HCT116 (cell line): ENCODE measurements at regions not wholly inside any gene's neighbourhood (a gene's known extent, or its start where the extent isn't known, plus 50 kb on each side); places are given as distances from the start of the nearest gene placed in this dataset.

Experiments used
- ATAC-seq: fragments of 200-7000 bp; cut with Tn5 transposase; 2 replicates; pipeline ENCODE4 v1.9.1; 2020; ENCODE audit warnings: mild to moderate bottlenecking, moderate library complexity
- BruUV-seq: library from RNA; stranded (reverse); fragments of 400-500 nt; replicated peaks from 2 replicates; lab custom pipeline; 2021; lab: Mats Ljungman, UMichigan
- CTCF ChIA-PET: fragments of 300-600 bp; sonication (Branson Sonifier 250); formaldehyde crosslinking; loops from one replicate; lab custom pipeline; 2021; ENCODE audit warnings: antibody characterized with exemption; lab: Charles Lee
- POLR2A ChIA-PET: fragments of 300-600, 350-600 bp; sonication (Branson Sonifier 250); formaldehyde crosslinking; loops from one replicate; lab custom pipeline; 2021; ENCODE audit warnings: antibody characterized with exemption; lab: Charles Lee
- RAD21 ChIA-PET, 2 experiments: fragments of 300-600 bp; sonication (Branson Sonifier 250); formaldehyde crosslinking; loops; one replicate each; lab custom pipeline; 2023; ENCODE audit warnings: low total read pairs in 2 of 2; ENCODE audit not compliant: uncharacterized antibody in 2 of 2, unreplicated experiment in 2 of 2, low non-redundant PET in 1 of 2; lab: Charles Lee
- DNase-seq: peaks from one replicate; pipeline ENCODE4 v3.0.0-alpha.2; 2010; ENCODE audit warnings: low read depth, low spot score
- H2AFZ ChIP-seq: fragments of 200-600 bp; shearing (Covaris generic), sonication (generic); 2 replicates; pipeline ENCODE4 v1.6.1; 2017; ENCODE audit warnings: low read depth, mixed run types, mixed read lengths, antibody characterized with exemption, low read length; ENCODE audit not compliant: poor library complexity, severe bottlenecking
- H3K27ac ChIP-seq: 2 replicates; pipeline ENCODE4 v1.5.1; 2012; ENCODE audit warnings: low read depth, low read length
- H3K27me3 ChIP-seq: fragments of 200-600 bp; sonication (generic); 2 replicates; pipeline ENCODE4 v1.6.1; 2016; ENCODE audit warnings: mixed run types, low read length, mixed read lengths; ENCODE audit not compliant: insufficient read depth
- H3K36me3 ChIP-seq, 2 experiments: fragments of 200-500 bp in 1 of 2; fragments of 200-600 bp in 1 of 2; sonication (Bioruptor generic) in 1 of 2; sonication (generic) in 1 of 2; 2 replicates each; pipeline versions ENCODE4 v1.5.1 to v1.6.1; 2014 to 2016; ENCODE audit warnings: low read length in 2 of 2, inconsistent platforms in 1 of 2, mixed read lengths in 1 of 2, mixed run types in 1 of 2; ENCODE audit not compliant: insufficient read depth in 2 of 2, control insufficient read depth in 1 of 2
- H3K4me1 ChIP-seq, 2 experiments: fragments of 200-600 bp in 1 of 2; sonication (generic) in 1 of 2; 2 replicates each; pipeline versions ENCODE4 v1.5.1 to v1.6.1; 2012 to 2017; ENCODE audit warnings: low read length in 2 of 2, inconsistent platforms in 1 of 2, mild to moderate bottlenecking in 1 of 2, mixed read lengths in 1 of 2, mixed run types in 1 of 2, moderate library complexity in 1 of 2; ENCODE audit not compliant: insufficient read depth in 2 of 2, control insufficient read depth in 1 of 2
- H3K4me2 ChIP-seq: fragments of 200-600 bp; sonication (generic); 2 replicates; pipeline ENCODE4 v1.6.1; 2017; ENCODE audit warnings: mixed run types, low read length, mixed read lengths
- H3K4me3 ChIP-seq, 2 experiments: fragments of 200-600 bp in 1 of 2; sonication (generic) in 1 of 2; replicated peaks in 1 of 2; 2 replicates each; pipeline ENCODE4 v1.5.1; 2011 to 2016; ENCODE audit warnings: low read length in 2 of 2, control low read depth in 1 of 2, low read depth in 1 of 2, mild to moderate bottlenecking in 1 of 2, mixed read lengths in 1 of 2, mixed run types in 1 of 2
- H3K79me2 ChIP-seq: fragments of 200-600 bp; sonication (generic); 2 replicates; pipeline ENCODE4 v1.6.1; 2017; ENCODE audit warnings: mild to moderate bottlenecking, mixed run types, low read length, moderate library complexity, mixed read lengths; ENCODE audit not compliant: insufficient read depth
- H3K9ac ChIP-seq: fragments of 200-600 bp; sonication (generic); 2 replicates; pipeline ENCODE4 v1.6.1; 2016; ENCODE audit warnings: low read length, mixed read lengths
- H3K9me2 ChIP-seq: fragments of 200-600 bp; sonication (generic), shearing (Covaris generic); 2 replicates; pipeline ENCODE4 v1.6.1; 2017; ENCODE audit warnings: mixed run types, mild to moderate bottlenecking, moderate library complexity; ENCODE audit not compliant: insufficient read depth
- H3K9me3 ChIP-seq, 2 experiments: fragments of 200-500 bp in 1 of 2; fragments of 200-600 bp in 1 of 2; sonication (Bioruptor generic) in 1 of 2; sonication (generic) in 1 of 2; 2 replicates each; pipeline ENCODE4 v1.6.1; 2014 to 2017; ENCODE audit warnings: low read length in 2 of 2, mixed read lengths in 2 of 2, inconsistent platforms in 1 of 2, low read depth in 1 of 2, mild to moderate bottlenecking in 1 of 2, mixed run types in 1 of 2, moderate library complexity in 1 of 2; ENCODE audit not compliant: control insufficient read depth in 1 of 2, insufficient read depth in 1 of 2
- H4K20me1 ChIP-seq: fragments of 200-600 bp; sonication (generic), shearing (Covaris generic); 2 replicates; pipeline ENCODE4 v1.6.1; 2017; ENCODE audit warnings: mixed run types, mild to moderate bottlenecking, moderate library complexity; ENCODE audit not compliant: insufficient read depth
- ATF3 ChIP-seq: IDR thresholded peaks from 2 replicates; pipeline ENCODE4 v1.6.1; 2012
- CEBPB ChIP-seq: IDR thresholded peaks from 2 replicates; pipeline ENCODE4 v1.6.1; 2012; ENCODE audit warnings: low read depth
- CTCF ChIP-seq, 3 experiments: fragments of 200-600 bp in 1 of 3; sonication (generic) in 1 of 3; IDR thresholded peaks in 2 of 3; conservative IDR thresholded peaks in 1 of 3; 2 replicates each; pipeline ENCODE4 v1.5.1; 2012 to 2017; ENCODE audit warnings: low read depth in 2 of 3, low read length in 2 of 3, antibody characterized with exemption in 1 of 3, borderline replicate concordance in 1 of 3, control low read depth in 1 of 3, mild to moderate bottlenecking in 1 of 3, mixed read lengths in 1 of 3, mixed run types in 1 of 3, moderate library complexity in 1 of 3; ENCODE audit not compliant: insufficient read depth in 1 of 3
- FOSL1 ChIP-seq: IDR thresholded peaks from 2 replicates; pipeline ENCODE4 v1.6.1; 2012; ENCODE audit warnings: low read depth
- JUND ChIP-seq: IDR thresholded peaks from 2 replicates; pipeline ENCODE4 v1.6.1; 2012
- SIN3A ChIP-seq: IDR thresholded peaks from 2 replicates; pipeline ENCODE4 v1.6.1; 2012; ENCODE audit warnings: low read depth
- SP1 ChIP-seq: IDR thresholded peaks from 2 replicates; pipeline ENCODE4 v1.6.1; 2012; ENCODE audit warnings: low read depth
- SRF ChIP-seq: IDR thresholded peaks from 2 replicates; pipeline ENCODE4 v1.6.1; 2012; ENCODE audit warnings: low read depth
- YY1 ChIP-seq: IDR thresholded peaks from 2 replicates; pipeline ENCODE4 v1.6.1; 2011; ENCODE audit warnings: low read length, low read depth, moderate library complexity, mild to moderate bottlenecking; ENCODE audit not compliant: insufficient replicate concordance; ENCODE audit errors: extremely low read depth
- ZBTB33 ChIP-seq: IDR thresholded peaks from 2 replicates; pipeline ENCODE4 v1.6.1; 2011; ENCODE audit warnings: mild to moderate bottlenecking, low read length, moderate library complexity; ENCODE audit not compliant: insufficient replicate concordance; ENCODE audit errors: extremely low read depth
- intact Hi-C: fragments of 100-400 bp; cut with micrococcal nuclease; formaldehyde crosslinking; loops from 2 replicates; pipeline ENCODE4 v1.10.0; 2022

GRCh38 chr6:167738386-167738785, 88.3 kb upstream of the AFDN start:
- H3K4me3 ChIP-seq: no peak overlapping the region
- H3K4me2 ChIP-seq: no peak overlapping the region
- H3K36me3 ChIP-seq: no peaks in the 10 kb centered on the region
- ChIA-PET POLR2A (no interaction called here), CTCF (no interaction called here), RAD21 (no interaction called here)
- no TSS peak for BruUV-seq
- no peak for TF ChIP-seq YY1
- TF ChIP-seq SIN3A: no peak
- no peak for TF ChIP-seq SP1
- no peak for TF ChIP-seq FOSL1
- TF ChIP-seq SRF: no peak
- no peak for TF ChIP-seq CEBPB
- no peak for TF ChIP-seq CTCF (IDR thresholded peaks at IDR 0.05 in 2 of 3, conservative IDR thresholded peaks at IDR 0.05 in 1 of 3; ENCODE audit: borderline replicate concordance in 1 of 3, insufficient read depth in 1 of 3, low read depth in 2 of 3, low read length in 2 of 3)
- TF ChIP-seq ATF3: no peak
- TF ChIP-seq ZBTB33: no peak
- TF ChIP-seq JUND: no peak
- no peaks in the 10 kb centered on the region for H3K4me1 ChIP-seq
- H3K9me3 ChIP-seq: no peaks in the 10 kb centered on the region
- no peaks in the 10 kb centered on the region for H3K27me3 ChIP-seq
- H3K79me2 ChIP-seq: no peaks in the 10 kb centered on the region
- no peak for DNase-seq
- no peak overlapping the region for H2AFZ ChIP-seq
- no peak for ATAC-seq
- H4K20me1 ChIP-seq: no peaks in the 10 kb centered on the region
- intact Hi-C loops: no loop called here
- no peak overlapping the region for H3K9ac ChIP-seq
- H3K9me2 ChIP-seq: no peaks in the 10 kb centered on the region
- H3K27ac ChIP-seq: no peak overlapping the region
